ENCODE measurements at regions not wholly inside any gene's neighbourhood (a gene's known extent, or its start where the extent isn't known, plus 50 kb on each side); places are given as distances from the start of the nearest gene placed in this dataset.

GRCh38 chr4:57363346-57363745, 253.2 kb upstream of the IGFBP7 start:
- no peak overlapping the region for H3K4me3 ChIP-seq (ENCODE audit: low read depth, low read length, poor library complexity, severe bottlenecking)
- no peaks in the 10 kb centered on the region for H4K20me1 ChIP-seq (ENCODE audit: insufficient read depth, low read length)
- no peak overlapping the region for H3K27ac ChIP-seq (ENCODE audit: low read depth, low read length, poor library complexity, severe bottlenecking)
- no peak overlapping the region for H3K4me2 ChIP-seq (ENCODE audit: low read length)
- no peaks in the 10 kb centered on the region for H3K4me1 ChIP-seq (ENCODE audit: insufficient read depth, low read length, severe bottlenecking)
- H3K9me2 ChIP-seq (ENCODE audit: low read depth, low read length), result no peaks in the 10 kb centered on the region
- no peak overlapping the region for H2AFZ ChIP-seq (ENCODE audit: low read length)
- no peaks in the 10 kb centered on the region for H3F3A ChIP-seq (ENCODE audit: insufficient read depth, low read length)
- no peaks in the 10 kb centered on the region for H3K36me3 ChIP-seq (ENCODE audit: insufficient read depth, low read length)
- H3K9me3 ChIP-seq (ENCODE audit: low read length), result no peaks in the 10 kb centered on the region
- H3K9ac ChIP-seq (ENCODE audit: low read length), result no peak overlapping the region
- H3K79me2 ChIP-seq (ENCODE audit: insufficient read depth, low read length), result no peaks in the 10 kb centered on the region
- TF ChIP-seq EZH2 (IDR thresholded peaks at IDR 0.05; ENCODE audit: borderline replicate concordance, low read length) (no peak), CTCF (IDR thresholded peaks at IDR 0.05; ENCODE audit: low read length) (no peak)
- no peaks in the 10 kb centered on the region for H3K27me3 ChIP-seq (ENCODE audit: insufficient read depth, low read length)

GRCh38 chr4:57360681-57361080, 250.5 kb upstream of the IGFBP7 start:
- Histone ChIP-seq H3K9ac (ENCODE audit: low read length) (no peak overlapping the region), H4K20me1 (ENCODE audit: insufficient read depth, low read length) (no peaks in the 10 kb centered on the region), H3K36me3 (ENCODE audit: insufficient read depth, low read length) (no peaks in the 10 kb centered on the region), H3K9me2 (ENCODE audit: low read depth, low read length) (no peaks in the 10 kb centered on the region), H3K4me3 (ENCODE audit: low read depth, low read length, poor library complexity, severe bottlenecking) (no peak overlapping the region), H3K4me2 (ENCODE audit: low read length) (no peak overlapping the region), H2AFZ (ENCODE audit: low read length) (no peak overlapping the region), H3K27me3 (ENCODE audit: insufficient read depth, low read length) (no peaks in the 10 kb centered on the region), H3K9me3 (ENCODE audit: low read length) (no peaks in the 10 kb centered on the region), H3K79me2 (ENCODE audit: insufficient read depth, low read length) (no peaks in the 10 kb centered on the region), H3F3A (ENCODE audit: insufficient read depth, low read length) (no peaks in the 10 kb centered on the region), H3K27ac (ENCODE audit: low read depth, low read length, poor library complexity, severe bottlenecking) (no peak overlapping the region), H3K4me1 (ENCODE audit: insufficient read depth, low read length, severe bottlenecking) (no peaks in the 10 kb centered on the region)
- TF ChIP-seq EZH2 (IDR thresholded peaks at IDR 0.05; ENCODE audit: borderline replicate concordance, low read length), result no peak
- TF ChIP-seq CTCF (IDR thresholded peaks at IDR 0.05; ENCODE audit: low read length), result no peak

DNA sequence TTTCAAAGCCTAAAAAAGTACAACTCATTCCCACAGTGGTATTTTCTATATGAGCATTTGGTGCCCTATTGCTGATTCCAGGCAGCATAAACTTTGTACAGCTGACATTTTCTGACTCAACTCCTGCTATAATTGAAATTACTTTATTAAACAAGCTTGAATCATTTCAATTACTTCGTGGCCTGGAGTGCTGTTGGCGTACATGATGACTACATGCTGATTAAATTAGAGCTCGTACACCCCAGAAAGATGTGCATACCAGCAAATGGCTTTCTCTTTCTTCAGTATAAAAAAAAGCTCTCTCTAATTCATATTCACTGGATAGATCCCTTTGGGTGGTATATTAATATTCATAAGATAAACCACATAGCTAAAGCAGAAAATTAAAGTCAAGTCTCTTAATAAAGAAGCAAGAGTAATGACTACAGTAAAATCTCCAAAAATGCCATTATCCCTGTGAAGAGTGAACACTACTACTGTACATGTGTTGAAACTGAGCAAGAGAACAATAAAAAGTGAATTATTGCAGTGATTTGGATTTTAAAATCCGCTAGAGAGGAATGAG, 245.0 kb upstream of the IGFBP7 start:
- Histone ChIP-seq H4K20me1 (ENCODE audit: insufficient read depth, low read length) (no peaks in the 10 kb centered on the region), H3K36me3 (ENCODE audit: insufficient read depth, low read length) (no peaks in the 10 kb centered on the region), H3K9me3 (ENCODE audit: low read length) (no peaks in the 10 kb centered on the region), H3K27me3 (ENCODE audit: insufficient read depth, low read length) (no peaks in the 10 kb centered on the region), H3K4me1 (ENCODE audit: insufficient read depth, low read length, severe bottlenecking) (no peaks in the 10 kb centered on the region), H2AFZ (ENCODE audit: low read length) (no peak overlapping the region), H3K9me2 (ENCODE audit: low read depth, low read length) (no peaks in the 10 kb centered on the region), H3K4me3 (ENCODE audit: low read depth, low read length, poor library complexity, severe bottlenecking) (no peak overlapping the region), H3F3A (ENCODE audit: insufficient read depth, low read length) (no peaks in the 10 kb centered on the region), H3K27ac (ENCODE audit: low read depth, low read length, poor library complexity, severe bottlenecking) (no peak overlapping the region), H3K4me2 (ENCODE audit: low read length) (no peak overlapping the region), H3K9ac (ENCODE audit: low read length) (no peak overlapping the region), H3K79me2 (ENCODE audit: insufficient read depth, low read length) (no peaks in the 10 kb centered on the region)
- TF ChIP-seq EZH2 (IDR thresholded peaks at IDR 0.05; ENCODE audit: borderline replicate concordance, low read length) (no peak), CTCF (IDR thresholded peaks at IDR 0.05; ENCODE audit: low read length) (no peak)

All from OCI-LY1 (cell line).